ENCODE measurements at regions not wholly inside any gene's neighbourhood (a gene's known extent, or its start where the extent isn't known, plus 50 kb on each side); places are given as distances from the start of the nearest gene placed in this dataset.
A peak's percentile ranks its signal among the peaks of the same experiment; 100 is the strongest.

DNA sequence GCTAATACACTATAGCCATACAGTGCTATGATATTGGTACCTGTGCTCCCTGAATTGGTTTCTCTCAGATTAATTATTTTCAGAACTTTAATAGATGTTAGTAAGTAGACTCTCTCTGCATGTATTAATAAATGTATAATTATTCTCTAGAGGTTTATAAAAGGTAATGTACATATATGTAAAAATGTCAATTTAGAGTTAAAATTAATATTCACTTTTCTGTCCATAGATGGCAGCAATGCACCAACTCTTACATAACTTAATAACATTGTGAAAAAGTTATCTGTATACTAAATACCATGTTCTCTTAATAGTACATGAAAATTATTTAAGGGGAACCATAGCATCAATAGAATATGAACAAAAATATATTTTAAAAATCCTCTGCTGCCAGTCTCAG, 515.0 kb upstream of the KLHL1 start:
- TF ChIP-seq POLR2A (IDR thresholded peaks at IDR 0.05) (no peak), POLR2AphosphoS5 (IDR thresholded peaks at IDR 0.05) (no peak), EP300 (IDR thresholded peaks at IDR 0.05) (no peak)
- TF ChIP-seq, protein P1, sequence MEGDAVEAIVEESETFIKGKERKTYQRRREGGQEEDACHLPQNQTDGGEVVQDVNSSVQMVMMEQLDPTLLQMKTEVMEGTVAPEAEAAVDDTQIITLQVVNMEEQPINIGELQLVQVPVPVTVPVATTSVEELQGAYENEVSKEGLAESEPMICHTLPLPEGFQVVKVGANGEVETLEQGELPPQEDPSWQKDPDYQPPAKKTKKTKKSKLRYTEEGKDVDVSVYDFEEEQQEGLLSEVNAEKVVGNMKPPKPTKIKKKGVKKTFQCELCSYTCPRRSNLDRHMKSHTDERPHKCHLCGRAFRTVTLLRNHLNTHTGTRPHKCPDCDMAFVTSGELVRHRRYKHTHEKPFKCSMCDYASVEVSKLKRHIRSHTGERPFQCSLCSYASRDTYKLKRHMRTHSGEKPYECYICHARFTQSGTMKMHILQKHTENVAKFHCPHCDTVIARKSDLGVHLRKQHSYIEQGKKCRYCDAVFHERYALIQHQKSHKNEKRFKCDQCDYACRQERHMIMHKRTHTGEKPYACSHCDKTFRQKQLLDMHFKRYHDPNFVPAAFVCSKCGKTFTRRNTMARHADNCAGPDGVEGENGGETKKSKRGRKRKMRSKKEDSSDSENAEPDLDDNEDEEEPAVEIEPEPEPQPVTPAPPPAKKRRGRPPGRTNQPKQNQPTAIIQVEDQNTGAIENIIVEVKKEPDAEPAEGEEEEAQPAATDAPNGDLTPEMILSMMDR (IDR thresholded peaks at IDR 0.05): peak in 4 of 6 experiments; percentile 8 to 18 (median 16)
